ENCODE measurements at regions not wholly inside any gene's neighbourhood (a gene's known extent, or its start where the extent isn't known, plus 50 kb on each side); places are given as distances from the start of the nearest gene placed in this dataset.

DNA sequence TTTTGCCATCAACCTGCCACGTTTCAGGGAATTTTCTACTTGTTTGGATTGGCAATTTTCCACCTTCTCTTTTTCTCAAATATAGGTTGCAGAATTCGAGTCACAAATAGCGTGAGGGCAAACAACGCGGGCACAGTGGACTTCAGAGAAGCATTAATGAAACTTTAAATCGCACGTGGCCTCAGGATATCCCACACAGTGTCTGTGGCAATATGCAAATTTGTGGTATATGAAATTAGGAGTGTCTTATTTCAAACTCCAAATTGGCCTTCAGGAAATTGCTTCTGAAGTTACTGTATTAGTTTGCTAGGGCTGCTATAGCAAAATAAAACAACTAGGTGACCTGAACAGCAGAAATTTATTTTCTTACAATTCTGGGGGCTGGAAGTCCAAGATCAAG, 91.2 kb downstream of the MTRR start:
- TF ChIP-seq CTCF (IDR thresholded peaks at IDR 0.05; ENCODE audit: insufficient read depth, low read length, poor library complexity, severe bottlenecking): no peak
- no peak for TF ChIP-seq EZH2phosphoT487 (conservative IDR thresholded peaks at IDR 0.05; ENCODE audit: low read length)
